Fibroblast of the aortic adventitia (primary cell): ENCODE measurements at regions not wholly inside any gene's neighbourhood (a gene's known extent, or its start where the extent isn't known, plus 50 kb on each side); places are given as distances from the start of the nearest gene placed in this dataset.

ENCODE experiments used
- DNase-seq: peaks from one replicate; pipeline ENCODE4 v3.0.0-alpha.2; 2010; ENCODE audit warnings: low read depth
- H3K4me3 ChIP-seq: 2 replicates; pipeline ENCODE4 v1.5.1; 2011; ENCODE audit warnings: low read depth, mild to moderate bottlenecking, control low read depth, low read length, moderate library complexity
- CTCF ChIP-seq: IDR thresholded peaks from 2 replicates; pipeline ENCODE4 v1.5.1; 2011; ENCODE audit warnings: mild to moderate bottlenecking, low read length, control low read depth, inconsistent platforms; ENCODE audit not compliant: insufficient read depth

- H3K4me3 ChIP-seq: no peak overlapping the region
- no peak for DNase-seq
- no peak for TF ChIP-seq CTCF
Observed at GRCh38 chr5:155620821-155621410, 607.4 kb downstream of the KIF4B start.

- DNase-seq: no peak
- no peak for TF ChIP-seq CTCF
- H3K4me3 ChIP-seq: no peak overlapping the region
Observed at GRCh38 chr5:155624597-155625241, 611.2 kb downstream of the KIF4B start.

- no peak for DNase-seq
- TF ChIP-seq CTCF: no peak
- H3K4me3 ChIP-seq: no peak overlapping the region
Observed at GRCh38 chr5:155625315-155625714, 611.8 kb downstream of the KIF4B start.

- no peak for TF ChIP-seq CTCF
- DNase-seq: no peak
- H3K4me3 ChIP-seq: no peak overlapping the region
Observed at GRCh38 chr5:155625897-155626543, 612.5 kb downstream of the KIF4B start.

GRCh38 chr5:155626592-155626991 is 613.0 kb downstream of the KIF4B start:
- no peak overlapping the region for H3K4me3 ChIP-seq
- no peak for TF ChIP-seq CTCF
- no peak for DNase-seq

GRCh38 chr5:155628346-155628745 is 614.8 kb downstream of the KIF4B start:
- H3K4me3 ChIP-seq: no peak overlapping the region
- no peak for TF ChIP-seq CTCF
- DNase-seq: no peak
